HFFc6 (cell line): ENCODE measurements at regions not wholly inside any gene's neighbourhood (a gene's known extent, or its start where the extent isn't known, plus 50 kb on each side); places are given as distances from the start of the nearest gene placed in this dataset.

Experiments used
- DNase-seq: peaks from one replicate; pipeline ENCODE4 v3.0.0-alpha.2; 2018
- H3K27ac Mint-ChIP-seq: 2 replicates; pipeline ENCODE4 v1.8.0; 2020; ENCODE audit warnings: mild to moderate bottlenecking, mixed read lengths
- H3K27me3 Mint-ChIP-seq: 2 replicates; pipeline ENCODE4 v1.8.0; 2021; ENCODE audit warnings: mild to moderate bottlenecking, moderate library complexity, mixed read lengths; ENCODE audit not compliant: insufficient read depth
- H3K36me3 Mint-ChIP-seq: 2 replicates; pipeline ENCODE4 v1.8.0; 2021; ENCODE audit warnings: low read depth, mixed read lengths
- H3K4me1 Mint-ChIP-seq: 2 replicates; pipeline ENCODE4 v1.8.0; 2020; ENCODE audit warnings: low read depth, mixed read lengths
- H3K4me3 Mint-ChIP-seq: 2 replicates; pipeline ENCODE4 v1.8.0; 2020; ENCODE audit warnings: mild to moderate bottlenecking, moderate library complexity, mixed read lengths
- H3K9me3 Mint-ChIP-seq: 2 replicates; pipeline ENCODE4 v1.8.0; 2020; ENCODE audit warnings: mild to moderate bottlenecking, mixed read lengths
- TF ChIP-seq, protein P1 (sequence below): fragments of 200-600 bp; sonication (generic); IDR thresholded peaks from 2 replicates; pipeline ENCODE4 v1.5.0; 2021; ENCODE audit warnings: antibody characterized with exemption, mild to moderate bottlenecking

DNA sequence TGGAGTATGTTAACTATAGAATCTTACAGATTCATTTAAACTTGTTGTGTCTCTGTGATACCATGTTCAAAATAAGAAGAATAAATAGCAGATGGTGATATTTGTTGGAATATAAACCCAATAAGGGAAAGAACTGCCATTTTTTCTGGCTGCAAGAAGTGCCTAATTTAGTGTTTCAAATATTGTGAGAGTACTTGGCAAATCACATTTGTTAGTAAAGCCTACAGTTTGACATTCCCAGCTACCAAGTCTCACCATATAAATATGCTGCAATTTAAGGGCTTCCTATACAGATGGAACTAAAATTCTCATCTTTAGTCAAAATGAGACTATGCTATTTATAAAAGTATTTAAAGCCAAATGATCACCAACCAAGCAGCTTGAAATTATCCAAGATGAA, 96.0 kb upstream of the WDFY3 start:
- TF ChIP-seq, protein P1, sequence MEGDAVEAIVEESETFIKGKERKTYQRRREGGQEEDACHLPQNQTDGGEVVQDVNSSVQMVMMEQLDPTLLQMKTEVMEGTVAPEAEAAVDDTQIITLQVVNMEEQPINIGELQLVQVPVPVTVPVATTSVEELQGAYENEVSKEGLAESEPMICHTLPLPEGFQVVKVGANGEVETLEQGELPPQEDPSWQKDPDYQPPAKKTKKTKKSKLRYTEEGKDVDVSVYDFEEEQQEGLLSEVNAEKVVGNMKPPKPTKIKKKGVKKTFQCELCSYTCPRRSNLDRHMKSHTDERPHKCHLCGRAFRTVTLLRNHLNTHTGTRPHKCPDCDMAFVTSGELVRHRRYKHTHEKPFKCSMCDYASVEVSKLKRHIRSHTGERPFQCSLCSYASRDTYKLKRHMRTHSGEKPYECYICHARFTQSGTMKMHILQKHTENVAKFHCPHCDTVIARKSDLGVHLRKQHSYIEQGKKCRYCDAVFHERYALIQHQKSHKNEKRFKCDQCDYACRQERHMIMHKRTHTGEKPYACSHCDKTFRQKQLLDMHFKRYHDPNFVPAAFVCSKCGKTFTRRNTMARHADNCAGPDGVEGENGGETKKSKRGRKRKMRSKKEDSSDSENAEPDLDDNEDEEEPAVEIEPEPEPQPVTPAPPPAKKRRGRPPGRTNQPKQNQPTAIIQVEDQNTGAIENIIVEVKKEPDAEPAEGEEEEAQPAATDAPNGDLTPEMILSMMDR: no peak
- Mint-ChIP-seq H3K27ac (no peak overlapping the region), H3K27me3 (peaks cover 9% of the 10 kb centered on the region), H3K4me3 (no peak overlapping the region), H3K36me3 (no peaks in the 10 kb centered on the region), H3K4me1 (no peaks in the 10 kb centered on the region), H3K9me3 (no peaks in the 10 kb centered on the region)
- DNase-seq: no peak

DNA sequence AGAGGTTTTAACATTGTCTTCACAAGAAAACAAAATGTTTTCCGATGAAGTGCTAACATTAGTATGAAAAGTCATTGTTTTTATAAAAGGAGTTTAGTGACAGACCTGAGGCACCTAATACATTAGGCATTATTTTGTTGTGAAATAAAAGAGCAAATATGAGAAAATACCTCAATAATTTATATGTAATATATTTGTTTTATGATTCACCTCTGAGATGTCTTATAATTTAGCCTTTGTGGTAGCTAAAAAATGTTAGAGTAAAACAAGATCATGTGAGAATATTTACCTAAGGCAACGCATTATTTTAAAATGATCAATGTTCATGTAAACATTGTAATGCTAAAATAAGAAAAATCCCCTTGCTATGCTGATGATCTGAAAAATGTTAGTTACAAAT, 100.9 kb upstream of the WDFY3 start:
- H3K27ac Mint-ChIP-seq: no peak overlapping the region
- TF ChIP-seq, protein P1: no peak
- H3K9me3 Mint-ChIP-seq: no peaks in the 10 kb centered on the region
- no peak overlapping the region for H3K4me3 Mint-ChIP-seq
- no peaks in the 10 kb centered on the region for H3K4me1 Mint-ChIP-seq
- peaks cover 5% of the 10 kb centered on the region for H3K27me3 Mint-ChIP-seq
- no peak for DNase-seq
- H3K36me3 Mint-ChIP-seq: no peaks in the 10 kb centered on the region

DNA sequence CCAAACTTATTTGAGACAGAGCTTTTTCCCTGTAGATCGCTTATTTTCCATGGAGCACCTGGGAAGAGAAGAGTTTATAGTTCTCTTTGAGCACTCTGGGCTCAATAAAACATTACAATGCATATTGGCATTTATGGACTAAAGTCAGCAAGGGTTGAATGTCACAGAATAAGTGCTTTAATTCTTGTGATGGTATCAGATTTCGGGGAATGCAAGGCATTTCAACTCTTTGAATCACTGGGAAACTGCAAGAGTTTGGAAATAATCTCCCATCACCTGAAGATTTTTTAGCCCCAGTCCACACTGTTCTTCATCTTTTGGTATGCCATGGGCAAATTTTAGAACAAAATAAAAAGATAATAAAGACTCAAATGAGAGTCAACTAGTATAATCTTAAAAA, 111.5 kb upstream of the WDFY3 start:
- H3K27ac Mint-ChIP-seq: no peak overlapping the region
- 0 out of 2 replicates have a peak, but pooled peaks cover 2% of the 10 kb centered on the region for H3K27me3 Mint-ChIP-seq
- no peaks in the 10 kb centered on the region for H3K9me3 Mint-ChIP-seq
- H3K4me3 Mint-ChIP-seq: no peak overlapping the region
- no peak for DNase-seq
- H3K36me3 Mint-ChIP-seq: no peaks in the 10 kb centered on the region
- TF ChIP-seq, protein P1: no peak
- H3K4me1 Mint-ChIP-seq: no peaks in the 10 kb centered on the region

DNA sequence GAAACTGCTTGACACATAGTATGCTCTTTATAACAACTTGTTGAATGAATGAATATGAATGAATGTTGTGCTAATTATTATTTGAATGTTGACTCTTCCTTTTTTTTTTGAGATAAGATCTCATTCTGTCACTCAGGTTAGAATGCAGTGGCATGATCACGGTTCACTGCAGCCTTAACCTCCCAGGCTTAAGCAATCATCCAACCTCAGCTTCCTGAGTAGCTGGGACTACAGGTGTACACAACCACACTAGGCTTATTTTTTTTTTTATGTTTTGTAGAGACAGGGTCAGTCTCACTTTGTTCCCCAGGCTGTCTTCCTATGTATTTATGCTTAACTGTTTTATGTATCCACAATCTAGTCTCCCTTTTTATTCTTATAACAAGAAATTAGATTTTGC, 114.7 kb upstream of the WDFY3 start:
- Mint-ChIP-seq H3K9me3 (no peaks in the 10 kb centered on the region), H3K36me3 (no peaks in the 10 kb centered on the region), H3K4me3 (no peak overlapping the region), H3K27me3 (0 out of 2 replicates have a peak, but pooled peaks cover 2% of the 10 kb centered on the region), H3K4me1 (no peaks in the 10 kb centered on the region), H3K27ac (no peak overlapping the region)
- DNase-seq: no peak
- TF ChIP-seq, protein P1: no peak

DNA sequence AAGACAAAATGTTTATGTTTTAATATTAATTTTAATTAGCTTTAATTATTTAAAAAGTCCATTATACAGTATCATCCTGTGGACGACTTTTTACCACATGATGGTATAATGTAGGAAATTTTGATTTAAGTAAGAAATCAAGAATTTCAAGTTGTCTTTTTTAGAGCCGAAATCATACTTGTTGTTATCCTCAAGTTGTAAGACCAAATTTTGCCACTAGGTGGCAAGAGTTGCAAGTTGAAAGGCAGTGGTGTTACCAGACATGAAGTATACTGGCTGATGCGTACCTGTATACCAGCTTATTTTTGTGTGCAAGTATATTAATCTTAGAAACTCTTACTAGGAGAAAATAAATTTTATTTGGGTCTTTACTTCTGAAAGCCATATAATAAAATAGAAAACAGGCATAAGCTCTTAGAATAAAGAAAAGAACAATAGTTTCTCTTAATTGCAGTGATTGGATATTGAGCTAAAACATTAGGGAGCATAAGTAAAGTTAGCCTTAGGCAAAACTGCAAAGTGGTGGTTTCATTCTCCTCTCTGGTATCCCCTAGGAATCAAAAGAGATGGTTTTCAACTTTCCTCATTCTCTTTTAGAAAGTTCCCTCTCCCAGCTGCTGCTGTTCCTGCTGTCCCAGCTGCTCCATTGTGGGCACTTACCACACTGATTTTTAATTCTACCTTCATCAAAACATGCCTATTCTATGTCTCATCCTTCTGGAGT, 118.0 kb upstream of the WDFY3 start:
- Mint-ChIP-seq H3K27ac (no peak overlapping the region), H3K9me3 (no peaks in the 10 kb centered on the region; the same call in 1 of the 2 replicates), H3K36me3 (no peaks in the 10 kb centered on the region), H3K27me3 (0 out of 2 replicates have a peak, but pooled peaks cover 2% of the 10 kb centered on the region), H3K4me1 (no peaks in the 10 kb centered on the region), H3K4me3 (no peak overlapping the region)
- TF ChIP-seq, protein P1: peak; percentile 89
- DNase-seq: peak; percentile 66
